HG02943 (cell line): ENCODE measurements at regions not wholly inside any gene's neighbourhood (a gene's known extent, or its start where the extent isn't known, plus 50 kb on each side); places are given as distances from the start of the nearest gene placed in this dataset.
A peak's percentile ranks its signal among the peaks of the same experiment; 100 is the strongest.

Experiments
- ATAC-seq: cut with Tn5 transposase; IDR thresholded peaks from one replicate; pipeline ENCODE4 v1.9.1; 2021; ENCODE audit warnings: mild to moderate bottlenecking, low read depth, moderate library complexity; ENCODE audit not compliant: unreplicated experiment

DNA sequence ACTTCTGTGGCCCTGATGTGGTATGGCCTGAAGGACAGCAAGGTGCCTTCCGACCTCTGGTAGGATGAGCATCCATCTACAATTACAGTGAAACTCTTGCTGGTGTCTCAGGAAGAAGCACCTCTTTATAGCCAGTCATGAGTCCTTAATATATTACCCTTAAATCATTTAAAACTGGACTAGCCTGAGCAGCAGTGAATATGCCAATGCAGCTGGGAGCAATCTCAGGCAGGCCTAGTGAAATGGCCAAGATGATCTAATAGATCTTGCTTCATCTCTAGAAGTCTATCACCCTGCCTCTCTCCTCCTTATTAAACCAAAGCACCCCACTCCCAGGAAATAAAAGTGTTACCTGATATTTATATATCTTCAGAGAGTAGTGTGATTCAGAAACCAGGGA, 66.7 kb upstream of the SORCS3 start:
- ATAC-seq, result no peak

- no peak for ATAC-seq
Measured at GRCh38 chr10:104574838-104575237, 66.3 kb upstream of the SORCS3 start.

- no peak for ATAC-seq
Measured at GRCh38 chr10:104576611-104577010, 64.5 kb upstream of the SORCS3 start.

- no peak for ATAC-seq
Measured at GRCh38 chr10:104577163-104577562, 63.9 kb upstream of the SORCS3 start.

GRCh38 chr10:104577861-104578521, 63.1 kb upstream of the SORCS3 start:
- ATAC-seq, result no peak

GRCh38 chr10:104578671-104579070, 62.4 kb upstream of the SORCS3 start:
- no peak for ATAC-seq

GRCh38 chr10:104579136-104579535, 62.0 kb upstream of the SORCS3 start:
- ATAC-seq, result no peak

DNA sequence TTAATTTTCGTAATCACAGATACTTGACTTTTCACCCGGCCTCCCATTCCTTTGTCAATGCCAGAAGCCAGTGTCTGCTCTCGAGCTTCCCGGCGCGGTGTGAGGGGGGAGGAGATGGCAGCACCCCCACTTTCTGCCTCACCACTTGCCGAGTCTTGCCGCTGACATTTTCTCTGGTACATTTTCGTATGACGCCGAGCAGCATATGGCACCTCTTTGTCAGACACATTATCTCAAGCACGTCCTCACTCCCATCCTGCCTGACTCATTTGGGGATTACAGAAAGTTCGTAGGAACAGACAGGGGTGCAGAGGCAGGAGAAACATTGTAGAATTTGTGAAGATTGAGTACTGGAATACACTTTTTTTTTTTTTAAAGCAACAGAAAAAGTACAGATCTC, 60.8 kb upstream of the SORCS3 start:
- ATAC-seq, result no peak

- peak; percentile 63 for ATAC-seq
Measured at GRCh38 chr10:104580774-104581675, 60.1 kb upstream of the SORCS3 start.

DNA sequence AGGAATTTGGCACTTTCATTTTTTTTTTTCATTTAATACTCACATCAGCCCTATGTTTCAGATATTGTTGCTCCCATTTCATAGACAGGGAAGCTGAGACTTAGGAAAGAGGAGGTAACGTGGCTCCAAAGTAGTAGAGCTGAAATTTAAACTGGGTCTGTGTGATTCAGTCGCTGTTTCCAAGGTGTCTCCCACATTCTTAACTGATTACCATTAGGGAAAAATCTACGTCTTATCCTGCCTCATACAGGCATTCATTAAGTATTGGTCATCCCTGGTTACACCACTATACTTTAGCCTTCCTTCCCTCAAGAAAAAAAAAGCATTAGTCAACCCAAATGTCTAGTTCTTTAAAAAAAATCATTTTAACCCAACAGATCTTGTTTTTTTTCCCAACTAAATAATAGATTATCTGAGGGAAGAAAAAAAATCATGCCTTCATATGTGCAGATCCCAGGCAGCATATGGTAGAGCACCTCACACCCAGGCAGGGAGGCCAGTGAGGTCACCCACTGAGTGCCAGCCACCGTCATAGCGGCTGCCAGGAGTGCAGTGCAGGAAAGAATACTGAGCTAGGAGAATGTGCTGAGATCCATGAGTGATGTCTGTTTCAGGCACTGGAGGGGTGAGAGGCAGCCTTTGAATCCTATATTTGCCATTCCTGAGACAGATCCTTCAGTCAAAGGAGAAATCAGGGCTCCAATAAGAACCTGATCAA, 59.0 kb upstream of the SORCS3 start:
- no peak for ATAC-seq

DNA sequence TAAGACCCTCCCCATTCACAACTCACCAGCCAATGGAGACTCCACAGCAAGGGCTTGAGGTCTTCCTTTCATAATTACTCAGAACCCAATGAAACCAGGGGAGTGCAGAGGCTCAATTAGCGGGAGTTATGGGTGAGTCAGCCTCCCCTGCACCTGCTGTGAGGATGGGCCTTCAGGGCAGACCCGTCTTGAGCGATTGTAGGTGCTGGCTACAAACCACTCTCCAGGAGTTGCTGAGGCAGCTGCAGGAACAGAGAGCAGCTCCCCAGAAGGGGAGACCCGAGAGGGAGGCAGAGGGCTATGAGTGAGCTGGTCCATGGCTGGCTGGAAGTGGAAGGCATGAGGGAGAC, 58.5 kb upstream of the SORCS3 start:
- no peak for ATAC-seq

GRCh38 chr10:104582966-104583365, 58.1 kb upstream of the SORCS3 start:
- ATAC-seq, result no peak

DNA sequence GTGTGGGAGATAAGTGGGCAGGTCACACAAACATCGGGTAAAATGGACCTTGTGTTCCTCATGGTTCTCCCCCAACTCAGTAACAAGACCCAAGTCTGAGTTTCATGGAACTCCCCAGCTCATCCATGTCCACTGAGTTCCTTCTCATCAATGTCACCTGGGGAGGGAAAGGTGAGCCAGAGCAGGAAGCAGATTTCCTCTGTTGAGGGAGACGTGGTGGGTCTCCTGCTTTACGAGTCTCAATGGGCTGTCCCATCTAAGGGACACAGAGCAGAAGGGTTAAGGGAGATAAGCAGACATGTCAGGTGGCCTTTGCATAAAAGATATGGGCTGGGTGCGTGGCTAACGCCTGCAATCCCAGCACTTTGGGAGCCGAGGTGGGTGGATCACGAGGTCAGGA, 56.5 kb upstream of the SORCS3 start:
- ATAC-seq, result no peak

DNA sequence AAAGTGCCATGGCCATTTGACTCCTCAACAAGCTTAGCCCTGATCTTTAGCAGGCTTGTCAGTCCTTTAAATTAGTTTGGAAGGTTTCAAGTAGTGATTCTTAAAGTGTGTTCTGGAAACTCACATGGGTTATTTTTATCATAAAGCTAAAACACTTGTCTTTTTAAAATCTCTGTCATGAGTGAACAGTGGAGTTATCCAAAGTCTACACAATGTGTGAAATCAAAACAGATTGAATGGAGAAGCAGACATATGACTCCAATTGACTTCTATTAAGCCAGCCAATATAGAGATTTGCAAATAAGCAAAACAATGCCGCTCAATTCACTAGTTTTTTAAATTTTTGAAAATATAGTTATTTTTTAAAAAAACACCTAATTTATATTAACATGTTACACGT, 53.3 kb upstream of the SORCS3 start:
- ATAC-seq, result no peak

DNA sequence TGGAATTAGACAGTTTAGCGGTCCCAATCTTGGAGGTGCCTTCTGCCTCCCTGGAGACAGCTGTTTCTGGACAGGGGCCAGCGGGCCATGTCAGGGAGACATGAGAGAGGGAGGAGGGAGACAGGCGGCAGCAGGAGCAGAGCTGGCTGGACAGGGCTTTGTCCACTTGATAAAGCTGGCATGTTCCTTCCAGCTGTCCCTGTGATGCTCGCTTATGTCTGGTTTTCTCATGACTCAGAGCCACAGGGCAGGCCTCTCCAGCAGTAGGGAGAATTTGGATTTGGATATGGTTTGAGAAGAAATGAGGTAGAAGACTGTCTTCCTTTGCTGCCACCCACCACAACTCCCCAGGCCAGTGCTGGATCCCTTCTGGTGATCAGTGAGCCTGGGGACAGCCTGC, 51.7 kb upstream of the SORCS3 start:
- ATAC-seq, result no peak

GRCh38 chr10:104589871-104590270, 51.2 kb upstream of the SORCS3 start:
- no peak for ATAC-seq
